Panc1 (cell line): ENCODE measurements at regions not wholly inside any gene's neighbourhood (a gene's known extent, or its start where the extent isn't known, plus 50 kb on each side); places are given as distances from the start of the nearest gene placed in this dataset.

Experiments used
- ATAC-seq: fragments of 200-7000 bp; cut with Tn5 transposase; 2 replicates; pipeline ENCODE4 v1.9.1; 2020; ENCODE audit warnings: mild to moderate bottlenecking, moderate library complexity
- BruUV-seq: library from RNA; stranded (reverse); fragments of 400-500 nt; replicated peaks from 2 replicates; lab custom pipeline; 2021; lab: Mats Ljungman, UMichigan
- CTCF ChIA-PET: fragments of 300-600 bp; sonication (Branson Sonifier 250); formaldehyde crosslinking; loops from one replicate; lab custom pipeline; 2022; ENCODE audit warnings: antibody characterized with exemption; lab: Charles Lee
- POLR2A ChIA-PET: fragments of 300-600 bp; sonication (Branson Sonifier 250); formaldehyde crosslinking; loops from one replicate; lab custom pipeline; 2022; ENCODE audit warnings: antibody characterized with exemption; lab: Charles Lee
- DNase-seq: peaks from one replicate; pipeline ENCODE4 v3.0.0-alpha.2; 2010; ENCODE audit warnings: low read depth, low spot score
- H3K27ac ChIP-seq: 2 replicates; pipeline ENCODE4 v1.5.1; 2011; ENCODE audit warnings: mild to moderate bottlenecking, low read length, inconsistent platforms
- H3K27me3 ChIP-seq: fragments of 200-500 bp; sonication (Bioruptor generic); 2 replicates; pipeline ENCODE4 v1.6.0; 2014; ENCODE audit warnings: low read length, inconsistent platforms; ENCODE audit not compliant: control insufficient read depth, insufficient read depth
- H3K36me3 ChIP-seq: fragments of 200-500 bp; sonication (Bioruptor generic); 2 replicates; pipeline ENCODE4 v1.5.1; 2014; ENCODE audit warnings: inconsistent platforms, mild to moderate bottlenecking, low read length, moderate library complexity; ENCODE audit not compliant: control insufficient read depth, insufficient read depth
- H3K4me1 ChIP-seq: 2 replicates; pipeline ENCODE4 v1.5.1; 2011; ENCODE audit warnings: inconsistent platforms, mild to moderate bottlenecking, low read length, moderate library complexity; ENCODE audit not compliant: control insufficient read depth, insufficient read depth
- H3K4me3 ChIP-seq, 2 experiments: 2 replicates each; pipeline ENCODE4 v1.5.1; 2011 to 2012; ENCODE audit warnings: low read depth in 2 of 2, low read length in 2 of 2, mild to moderate bottlenecking in 2 of 2, inconsistent platforms in 1 of 2, moderate library complexity in 1 of 2
- H3K9me3 ChIP-seq: fragments of 200-500 bp; sonication (Bioruptor generic); 2 replicates; pipeline ENCODE4 v1.5.1; 2014; ENCODE audit warnings: low read depth, mild to moderate bottlenecking, inconsistent platforms, low read length, moderate library complexity; ENCODE audit not compliant: control insufficient read depth, insufficient read depth
- CTCF ChIP-seq: fragments of 450-650 bp; IDR thresholded peaks from 2 replicates; pipeline ENCODE4 v1.5.1; 2017; ENCODE audit warnings: mild to moderate bottlenecking
- POLR2AphosphoS5 ChIP-seq: IDR thresholded peaks from 2 replicates; pipeline ENCODE4 v1.6.1; 2012; ENCODE audit warnings: mild to moderate bottlenecking, low read depth, low read length, moderate library complexity
- REST ChIP-seq, 2 experiments: IDR thresholded peaks; 2 replicates each; pipeline ENCODE4 v1.6.1; 2011 to 2012; ENCODE audit warnings: low read depth in 2 of 2, control low read depth in 1 of 2, low read length in 1 of 2, mild to moderate bottlenecking in 1 of 2, moderate library complexity in 1 of 2; ENCODE audit not compliant: insufficient read depth in 1 of 2
- SIN3A ChIP-seq: IDR thresholded peaks from 2 replicates; pipeline ENCODE4 v1.6.1; 2012; ENCODE audit warnings: low read depth, mild to moderate bottlenecking, low read length, moderate library complexity, borderline replicate concordance; ENCODE audit not compliant: insufficient read depth
- TCF7L2 ChIP-seq: IDR thresholded peaks from 2 replicates; pipeline ENCODE4 v1.6.1; 2011; ENCODE audit warnings: mild to moderate bottlenecking, low read depth, low read length, inconsistent platforms
- in situ Hi-C: cut with HindIII; loops from 2 replicates; pipeline ENCODE4 v1.10.0; 2016; ENCODE audit warnings: low sequenced_read_pairs, low pct_unique_long_range_greater_than_20kb
- intact Hi-C: fragments of 100-400 bp; cut with micrococcal nuclease; formaldehyde crosslinking; loops from one replicate; pipeline ENCODE4 v1.10.0; 2022; ENCODE audit not compliant: unreplicated experiment

GRCh38 chr4:170242471-170242870 is 152.7 kb upstream of the AADAT start:
- in situ Hi-C loops (no loop called here), intact Hi-C loops (no loop called here)
- H3K4me3 ChIP-seq: no peak overlapping the region
- no peaks in the 10 kb centered on the region for H3K27me3 ChIP-seq
- no peaks in the 10 kb centered on the region for H3K4me1 ChIP-seq
- H3K9me3 ChIP-seq: no peaks in the 10 kb centered on the region
- no peaks in the 10 kb centered on the region for H3K36me3 ChIP-seq
- no peak overlapping the region for H3K27ac ChIP-seq
- DNase-seq: no peak
- TF ChIP-seq SIN3A: no peak
- no peak for TF ChIP-seq POLR2AphosphoS5
- no peak for TF ChIP-seq TCF7L2
- no peak for TF ChIP-seq REST (IDR thresholded peaks at IDR 0.05; ENCODE audit: insufficient read depth in 1 of 2, low read depth in 2 of 2, low read length in 1 of 2)
- TF ChIP-seq CTCF: no peak
- ChIA-PET POLR2A (no interaction called here), CTCF (no interaction called here)
- BruUV-seq: no TSS peak
- ATAC-seq: no peak

- Histone ChIP-seq H3K4me3 (no peak overlapping the region), H3K9me3 (no peaks in the 10 kb centered on the region), H3K27me3 (no peaks in the 10 kb centered on the region), H3K4me1 (no peaks in the 10 kb centered on the region), H3K27ac (no peak overlapping the region), H3K36me3 (no peaks in the 10 kb centered on the region)
- ChIA-PET CTCF (no interaction called here), POLR2A (no interaction called here)
- no peak for TF ChIP-seq CTCF
- TF ChIP-seq POLR2AphosphoS5: no peak
- no peak for TF ChIP-seq TCF7L2
- no peak for TF ChIP-seq REST (IDR thresholded peaks at IDR 0.05; ENCODE audit: insufficient read depth in 1 of 2, low read depth in 2 of 2, low read length in 1 of 2)
- TF ChIP-seq SIN3A: no peak
- intact Hi-C loops: no loop called here
- no TSS peak for BruUV-seq
- ATAC-seq (no peak), DNase-seq (no peak)
- in situ Hi-C loops: no loop called here
These were observed 145.0 kb upstream of the AADAT start for GRCh38 chr4:170234800-170235199.
